ENCODE measurements at regions not wholly inside any gene's neighbourhood (a gene's known extent, or its start where the extent isn't known, plus 50 kb on each side); places are given as distances from the start of the nearest gene placed in this dataset.

DNA sequence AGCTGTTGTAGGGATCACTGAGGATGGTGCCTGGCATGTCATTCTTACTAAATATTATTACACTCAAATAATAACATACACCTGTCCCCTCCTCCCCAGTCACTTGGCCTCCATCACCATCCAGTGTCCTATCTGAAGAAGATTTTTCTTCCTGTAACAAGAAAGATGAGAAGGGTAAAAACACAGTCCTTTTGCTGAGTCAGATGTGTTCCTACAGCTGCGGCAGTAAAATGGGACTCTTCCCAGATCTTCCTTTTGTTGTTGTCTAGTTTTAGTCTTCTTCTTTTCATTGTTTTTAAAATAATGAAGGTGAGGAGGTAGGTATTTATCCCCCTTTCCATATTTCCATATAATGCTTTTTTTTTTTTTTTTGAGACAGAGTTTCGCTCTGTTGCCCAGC lies 83.1 kb upstream of the RFLNA start:
- no peak for TF ChIP-seq EZH2 (IDR thresholded peaks at IDR 0.05; ENCODE audit: borderline replicate concordance, low read length)
- TF ChIP-seq, protein P1, sequence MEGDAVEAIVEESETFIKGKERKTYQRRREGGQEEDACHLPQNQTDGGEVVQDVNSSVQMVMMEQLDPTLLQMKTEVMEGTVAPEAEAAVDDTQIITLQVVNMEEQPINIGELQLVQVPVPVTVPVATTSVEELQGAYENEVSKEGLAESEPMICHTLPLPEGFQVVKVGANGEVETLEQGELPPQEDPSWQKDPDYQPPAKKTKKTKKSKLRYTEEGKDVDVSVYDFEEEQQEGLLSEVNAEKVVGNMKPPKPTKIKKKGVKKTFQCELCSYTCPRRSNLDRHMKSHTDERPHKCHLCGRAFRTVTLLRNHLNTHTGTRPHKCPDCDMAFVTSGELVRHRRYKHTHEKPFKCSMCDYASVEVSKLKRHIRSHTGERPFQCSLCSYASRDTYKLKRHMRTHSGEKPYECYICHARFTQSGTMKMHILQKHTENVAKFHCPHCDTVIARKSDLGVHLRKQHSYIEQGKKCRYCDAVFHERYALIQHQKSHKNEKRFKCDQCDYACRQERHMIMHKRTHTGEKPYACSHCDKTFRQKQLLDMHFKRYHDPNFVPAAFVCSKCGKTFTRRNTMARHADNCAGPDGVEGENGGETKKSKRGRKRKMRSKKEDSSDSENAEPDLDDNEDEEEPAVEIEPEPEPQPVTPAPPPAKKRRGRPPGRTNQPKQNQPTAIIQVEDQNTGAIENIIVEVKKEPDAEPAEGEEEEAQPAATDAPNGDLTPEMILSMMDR (IDR thresholded peaks at IDR 0.05; ENCODE audit: low read length), result no peak
